Tibial nerve (tissue), 3 donors: ENCODE measurements at regions not wholly inside any gene's neighbourhood (a gene's known extent, or its start where the extent isn't known, plus 50 kb on each side); places are given as distances from the start of the nearest gene placed in this dataset.

ENCODE experiments used
- EP300 ChIP-seq, 2 donors: sonication (generic); formaldehyde crosslinking; IDR thresholded peaks; one replicate each; pipeline ENCODE4 v1.6.1; 2017; ENCODE audit warnings: antibody characterized with exemption in 2 of 2, mild to moderate bottlenecking in 1 of 2
- POLR2A ChIP-seq, 2 donors: fragments of 450-650 bp; IDR thresholded peaks; one replicate each; pipeline ENCODE4 v1.6.1; 2017; ENCODE audit warnings: antibody characterized with exemption in 2 of 2, mild to moderate bottlenecking in 2 of 2, moderate library complexity in 2 of 2

GRCh38 chr5:116358015-116358523 is 216.6 kb downstream of the SEMA6A start:
- no peak for TF ChIP-seq EP300 (IDR thresholded peaks at IDR 0.05)
- no peak for TF ChIP-seq POLR2A (IDR thresholded peaks at IDR 0.05)
